ENCODE measurements at regions not wholly inside any gene's neighbourhood (a gene's known extent, or its start where the extent isn't known, plus 50 kb on each side); places are given as distances from the start of the nearest gene placed in this dataset.

DNA sequence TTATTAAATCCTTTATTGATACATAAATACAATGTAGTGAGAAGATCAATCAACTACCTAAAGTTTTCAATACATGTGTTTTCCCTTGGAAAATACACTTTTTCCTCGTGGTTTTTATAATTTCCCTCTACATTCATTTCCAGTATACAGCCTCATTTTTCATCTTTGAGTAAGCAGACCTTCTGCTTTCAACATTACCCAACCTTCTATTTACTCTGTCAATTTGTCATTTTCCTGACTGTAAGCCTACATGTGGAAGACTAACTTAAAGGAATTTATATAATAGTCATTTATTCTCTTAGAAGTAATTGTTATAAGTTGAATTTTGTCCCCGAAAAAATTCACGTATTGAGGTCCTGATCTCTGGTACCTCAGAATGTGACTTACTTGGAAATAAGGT is 594.0 kb downstream of the NUP35 start:
- TF ChIP-seq, protein P1, sequence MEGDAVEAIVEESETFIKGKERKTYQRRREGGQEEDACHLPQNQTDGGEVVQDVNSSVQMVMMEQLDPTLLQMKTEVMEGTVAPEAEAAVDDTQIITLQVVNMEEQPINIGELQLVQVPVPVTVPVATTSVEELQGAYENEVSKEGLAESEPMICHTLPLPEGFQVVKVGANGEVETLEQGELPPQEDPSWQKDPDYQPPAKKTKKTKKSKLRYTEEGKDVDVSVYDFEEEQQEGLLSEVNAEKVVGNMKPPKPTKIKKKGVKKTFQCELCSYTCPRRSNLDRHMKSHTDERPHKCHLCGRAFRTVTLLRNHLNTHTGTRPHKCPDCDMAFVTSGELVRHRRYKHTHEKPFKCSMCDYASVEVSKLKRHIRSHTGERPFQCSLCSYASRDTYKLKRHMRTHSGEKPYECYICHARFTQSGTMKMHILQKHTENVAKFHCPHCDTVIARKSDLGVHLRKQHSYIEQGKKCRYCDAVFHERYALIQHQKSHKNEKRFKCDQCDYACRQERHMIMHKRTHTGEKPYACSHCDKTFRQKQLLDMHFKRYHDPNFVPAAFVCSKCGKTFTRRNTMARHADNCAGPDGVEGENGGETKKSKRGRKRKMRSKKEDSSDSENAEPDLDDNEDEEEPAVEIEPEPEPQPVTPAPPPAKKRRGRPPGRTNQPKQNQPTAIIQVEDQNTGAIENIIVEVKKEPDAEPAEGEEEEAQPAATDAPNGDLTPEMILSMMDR (IDR thresholded peaks at IDR 0.05), result no peak
- TF ChIP-seq POLR2A (IDR thresholded peaks at IDR 0.05), result no peak

All from Peyer's patch (tissue), 4 donors.